ENCODE measurements at regions not wholly inside any gene's neighbourhood (a gene's known extent, or its start where the extent isn't known, plus 50 kb on each side); places are given as distances from the start of the nearest gene placed in this dataset.
"Not testable (repeated sequence)": the region's sequence is repeated elsewhere in the genome, so short reads cannot be mapped to it uniquely, and the experiment has no call there.

DNA sequence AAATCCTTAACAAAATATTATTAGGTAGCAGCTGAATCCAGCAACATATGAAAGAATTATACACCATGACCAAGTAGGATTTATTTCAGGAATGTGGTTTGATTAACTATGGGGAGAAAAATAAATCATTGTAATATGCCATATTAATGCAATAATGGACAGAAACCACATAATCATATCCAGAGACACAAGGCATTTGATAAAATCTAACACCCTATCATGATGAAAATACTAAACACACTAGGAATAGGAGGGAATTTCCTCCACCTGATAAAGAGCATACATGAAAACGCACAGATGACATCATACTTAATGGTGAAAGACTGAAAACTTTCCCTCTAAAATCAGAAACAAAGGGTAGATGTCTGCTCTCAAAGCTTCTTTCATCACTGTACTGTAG is 238.9 kb downstream of the PHLDA1 start:
- Histone ChIP-seq H3K27ac (no peak overlapping the region), H3K36me3 (no peaks in the 10 kb centered on the region), H3K4me1 (no peaks in the 10 kb centered on the region), H3K9me3 (no peaks in the 10 kb centered on the region), H3K4me3 (no peak overlapping the region), H3K27me3 (no peaks in the 10 kb centered on the region)
- TF ChIP-seq POLR2A (IDR thresholded peaks at IDR 0.05) (no peak), EP300 (IDR thresholded peaks at IDR 0.05) (no peak)
- TF ChIP-seq, protein P1, sequence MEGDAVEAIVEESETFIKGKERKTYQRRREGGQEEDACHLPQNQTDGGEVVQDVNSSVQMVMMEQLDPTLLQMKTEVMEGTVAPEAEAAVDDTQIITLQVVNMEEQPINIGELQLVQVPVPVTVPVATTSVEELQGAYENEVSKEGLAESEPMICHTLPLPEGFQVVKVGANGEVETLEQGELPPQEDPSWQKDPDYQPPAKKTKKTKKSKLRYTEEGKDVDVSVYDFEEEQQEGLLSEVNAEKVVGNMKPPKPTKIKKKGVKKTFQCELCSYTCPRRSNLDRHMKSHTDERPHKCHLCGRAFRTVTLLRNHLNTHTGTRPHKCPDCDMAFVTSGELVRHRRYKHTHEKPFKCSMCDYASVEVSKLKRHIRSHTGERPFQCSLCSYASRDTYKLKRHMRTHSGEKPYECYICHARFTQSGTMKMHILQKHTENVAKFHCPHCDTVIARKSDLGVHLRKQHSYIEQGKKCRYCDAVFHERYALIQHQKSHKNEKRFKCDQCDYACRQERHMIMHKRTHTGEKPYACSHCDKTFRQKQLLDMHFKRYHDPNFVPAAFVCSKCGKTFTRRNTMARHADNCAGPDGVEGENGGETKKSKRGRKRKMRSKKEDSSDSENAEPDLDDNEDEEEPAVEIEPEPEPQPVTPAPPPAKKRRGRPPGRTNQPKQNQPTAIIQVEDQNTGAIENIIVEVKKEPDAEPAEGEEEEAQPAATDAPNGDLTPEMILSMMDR (IDR thresholded peaks at IDR 0.05), result no peak
- 0% methylated on average over 1 of the region's 1 CpG for WGBS, 2 donors
- no peak for DNase-seq (ENCODE audit: low spot score in 2 of 2)

DNA sequence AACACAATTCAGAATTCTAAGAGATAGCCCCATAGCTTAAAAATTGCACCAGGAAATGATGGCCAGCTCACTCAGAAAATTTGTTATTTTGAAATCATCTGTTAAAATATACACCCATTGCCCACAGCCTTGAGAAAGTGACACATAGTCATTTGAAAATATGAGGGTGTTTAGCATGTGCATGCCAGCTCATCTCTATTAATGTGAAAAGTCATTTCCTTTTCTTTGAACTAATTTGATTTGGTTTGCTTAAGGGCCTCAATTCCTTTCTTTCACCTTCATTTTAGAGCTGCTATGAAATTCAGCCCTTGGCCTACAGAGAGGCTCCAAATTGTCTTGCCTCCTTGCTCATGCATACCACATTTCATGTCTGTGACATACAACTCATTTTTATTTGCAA is 241.4 kb downstream of the PHLDA1 start:
- Histone ChIP-seq H3K4me3 (no peak overlapping the region), H3K9me3 (no peaks in the 10 kb centered on the region), H3K27ac (no peak overlapping the region), H3K4me1 (peaks cover 0 to 6% (median 0%) of the 10 kb centered on the region in 4 donors), H3K27me3 (no peaks in the 10 kb centered on the region), H3K36me3 (no peaks in the 10 kb centered on the region)
- no peak for TF ChIP-seq POLR2A (IDR thresholded peaks at IDR 0.05)
- TF ChIP-seq, protein P1 (IDR thresholded peaks at IDR 0.05), result no peak
- TF ChIP-seq EP300 (IDR thresholded peaks at IDR 0.05), result no peak
- no peak for DNase-seq (ENCODE audit: low spot score in 2 of 2)

DNA sequence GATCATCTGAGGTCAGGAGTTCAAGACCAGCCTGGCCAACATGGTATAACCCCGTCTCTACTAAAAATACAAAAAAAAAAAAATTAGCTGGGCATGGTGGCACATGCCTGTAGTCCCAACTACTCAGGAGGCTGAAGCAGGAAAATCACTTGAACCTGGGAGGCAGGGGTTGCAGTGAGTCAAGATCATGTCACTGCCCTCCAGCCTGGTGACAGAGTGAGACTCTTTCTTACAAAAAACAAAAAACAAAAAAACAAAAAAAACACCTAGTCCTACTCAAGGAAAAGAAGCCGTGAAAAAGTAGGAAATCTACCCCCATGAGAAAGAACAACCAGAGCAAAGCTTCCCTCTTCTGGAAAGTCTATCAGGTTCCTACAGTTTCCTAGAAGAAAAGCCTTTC is 244.4 kb downstream of the PHLDA1 start:
- DNase-seq (ENCODE audit: low spot score in 2 of 2), result not testable (repeated sequence)

DNA sequence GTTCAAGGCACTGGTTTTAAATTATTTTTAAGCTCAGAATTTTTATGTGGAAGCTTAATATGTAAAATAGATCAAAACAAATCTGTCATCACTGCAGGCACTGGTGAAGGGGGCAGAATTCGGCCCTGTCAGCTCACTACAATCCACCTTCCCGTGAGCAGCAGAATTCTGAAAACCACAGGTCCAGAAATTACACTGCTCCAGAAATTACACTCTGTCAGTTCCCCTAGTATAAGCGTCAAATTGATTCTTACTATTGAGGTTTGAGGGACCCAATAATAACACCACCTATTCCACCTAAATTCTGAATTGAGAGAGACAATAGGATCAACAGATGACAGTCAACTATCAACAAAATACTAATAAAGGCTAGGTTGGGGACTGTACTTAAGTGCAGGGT is 245.5 kb downstream of the PHLDA1 start:
- peaks cover 0 to 15% (median 0%) of the 10 kb centered on the region in 4 donors for H3K4me1 ChIP-seq
- H3K9me3 ChIP-seq, result no peaks in the 10 kb centered on the region
- H3K36me3 ChIP-seq, result no peaks in the 10 kb centered on the region
- H3K27me3 ChIP-seq, result no peaks in the 10 kb centered on the region
- H3K27ac ChIP-seq, result no peak overlapping the region
- H3K4me3 ChIP-seq, result no peak overlapping the region
- WGBS, 2 donors, result 93 to 96% methylated on average over 3 of the region's 3 CpGs
- DNase-seq (ENCODE audit: low spot score in 2 of 2), result no peak
- no peak for TF ChIP-seq POLR2A (IDR thresholded peaks at IDR 0.05)
- TF ChIP-seq EP300 (IDR thresholded peaks at IDR 0.05), result no peak
- TF ChIP-seq, protein P1 (IDR thresholded peaks at IDR 0.05), result no peak

More for the DNA sequence above, 244.4 kb downstream of the PHLDA1 start:
- H3K4me1 ChIP-seq, result peaks cover 0 to 15% (median 0%) of the 10 kb centered on the region in 4 donors
- H3K27ac ChIP-seq, H3K9me3 ChIP-seq, H3K27me3 ChIP-seq, H3K36me3 ChIP-seq, H3K4me3 ChIP-seq: not testable (repeated sequence)
- 93 to 95% methylated on average over 2 of the region's 2 CpGs for WGBS, 2 donors

DNA sequence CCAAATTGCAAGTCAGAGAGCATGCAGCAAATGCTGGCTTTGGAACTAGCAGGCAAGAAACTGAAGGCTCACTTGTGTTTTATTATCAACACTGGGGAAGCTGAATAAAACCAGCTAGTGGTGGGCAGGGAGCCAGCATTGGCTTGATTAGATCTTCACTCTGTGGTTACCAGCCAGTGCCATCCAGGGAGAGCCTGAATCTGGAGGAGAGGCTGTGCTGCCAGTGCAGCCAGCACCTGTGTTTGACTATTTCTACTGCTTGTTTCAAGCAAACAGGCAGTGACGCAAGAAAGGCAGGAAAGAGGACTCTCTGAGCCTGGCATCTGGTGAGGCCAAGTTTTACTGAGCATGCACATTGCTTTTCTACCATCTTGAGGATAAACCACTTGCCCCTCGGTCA is 247.0 kb downstream of the PHLDA1 start:
- H3K36me3 ChIP-seq, result no peaks in the 10 kb centered on the region
- H3K27me3 ChIP-seq, result no peaks in the 10 kb centered on the region
- H3K9me3 ChIP-seq, result no peaks in the 10 kb centered on the region
- H3K4me1 ChIP-seq, result peaks cover 0 to 15% (median 0%) of the 10 kb centered on the region in 4 donors
- DNase-seq (ENCODE audit: low spot score in 2 of 2), result no peak
- no peak overlapping the region for H3K4me3 ChIP-seq
- 90 to 97% methylated on average over 2 of the region's 2 CpGs for WGBS, 2 donors
- no peak for TF ChIP-seq POLR2A (IDR thresholded peaks at IDR 0.05)
- TF ChIP-seq, protein P1 (IDR thresholded peaks at IDR 0.05), result no peak
- TF ChIP-seq EP300 (IDR thresholded peaks at IDR 0.05), result no peak
- H3K27ac ChIP-seq, result no peak overlapping the region
